ENCODE measurements at regions not wholly inside any gene's neighbourhood (a gene's known extent, or its start where the extent isn't known, plus 50 kb on each side); places are given as distances from the start of the nearest gene placed in this dataset.

- TF ChIP-seq CTCF (IDR thresholded peaks at IDR 0.05; ENCODE audit: poor library complexity, severe bottlenecking) (no peak), EP300 (conservative IDR thresholded peaks at IDR 0.05; ENCODE audit: poor library complexity, severe bottlenecking) (no peak)
Measured at GRCh38 chr7:118476036-118476435, 251.5 kb downstream of the ANKRD7 start.

Measured in neural cell (in vitro differentiated cells).